HT1080 (cell line): ENCODE measurements at regions not wholly inside any gene's neighbourhood (a gene's known extent, or its start where the extent isn't known, plus 50 kb on each side); places are given as distances from the start of the nearest gene placed in this dataset.

Experiments
- DNase-seq: peaks from one replicate; pipeline ENCODE4 v3.0.0-alpha.2; 2015; ENCODE audit warnings: low read depth

DNA sequence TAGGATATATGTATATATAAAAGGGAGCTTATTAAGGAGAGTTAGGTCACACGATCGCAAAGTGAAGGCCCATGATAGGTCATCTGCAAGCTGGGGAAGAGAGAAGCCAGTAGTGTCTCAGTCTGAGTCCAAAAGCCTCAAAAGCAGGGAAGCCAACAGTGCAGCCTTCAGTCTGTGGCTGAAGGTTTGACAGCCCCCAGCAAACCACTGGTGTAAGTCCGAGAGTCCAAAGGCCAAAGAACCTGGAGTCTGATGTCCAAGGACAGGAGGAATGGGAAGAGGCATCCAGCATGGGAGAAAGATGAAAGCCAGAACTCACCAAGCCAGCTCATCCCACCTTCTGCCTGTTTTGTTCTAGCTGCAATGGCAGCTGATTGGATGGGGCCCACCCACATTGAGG is 88.9 kb upstream of the TBX20 start:
- no peak for DNase-seq

- DNase-seq: no peak
These were observed 85.9 kb upstream of the TBX20 start for GRCh38 chr7:35339811-35340210.

GRCh38 chr7:35336444-35336843 is 82.5 kb upstream of the TBX20 start:
- no peak for DNase-seq

DNA sequence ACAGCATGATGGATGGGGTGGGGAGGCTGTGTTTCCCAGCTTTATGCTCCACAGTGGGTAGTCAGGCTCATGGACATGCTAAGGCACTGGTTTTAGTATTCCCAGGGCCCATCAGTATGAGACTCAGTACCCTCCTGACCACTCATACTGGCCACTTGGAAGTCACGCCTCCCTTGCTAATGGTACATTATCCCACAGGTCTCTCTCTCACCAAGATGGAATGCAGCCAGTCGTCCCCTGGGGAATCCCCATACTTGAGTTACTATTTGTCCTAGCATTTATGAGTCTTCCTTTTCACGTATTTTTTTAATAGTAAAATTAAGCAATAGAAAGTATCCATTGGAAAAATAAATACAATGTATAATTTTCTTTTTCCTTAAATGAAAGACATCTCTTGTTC is 80.6 kb upstream of the TBX20 start:
- DNase-seq: peak; percentile 9

DNA sequence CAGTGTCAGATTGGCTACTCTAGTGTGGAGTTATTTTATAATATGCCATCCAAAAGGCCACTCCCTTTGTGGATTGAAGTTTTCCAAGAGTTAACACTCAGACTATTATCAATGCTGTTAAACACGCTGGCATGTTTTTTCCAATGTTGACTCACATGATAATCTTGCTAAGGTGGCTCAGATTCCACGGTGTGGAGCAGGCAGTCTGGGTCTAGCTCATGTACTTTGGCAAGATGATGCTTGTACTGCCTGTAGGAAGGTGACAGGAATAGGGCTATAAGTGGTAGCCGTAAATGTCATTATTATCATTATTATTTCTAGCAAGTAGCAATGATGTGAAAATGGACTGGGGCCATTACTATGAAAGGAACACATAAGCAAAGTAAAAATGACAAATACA is 79.4 kb upstream of the TBX20 start:
- no peak for DNase-seq

DNA sequence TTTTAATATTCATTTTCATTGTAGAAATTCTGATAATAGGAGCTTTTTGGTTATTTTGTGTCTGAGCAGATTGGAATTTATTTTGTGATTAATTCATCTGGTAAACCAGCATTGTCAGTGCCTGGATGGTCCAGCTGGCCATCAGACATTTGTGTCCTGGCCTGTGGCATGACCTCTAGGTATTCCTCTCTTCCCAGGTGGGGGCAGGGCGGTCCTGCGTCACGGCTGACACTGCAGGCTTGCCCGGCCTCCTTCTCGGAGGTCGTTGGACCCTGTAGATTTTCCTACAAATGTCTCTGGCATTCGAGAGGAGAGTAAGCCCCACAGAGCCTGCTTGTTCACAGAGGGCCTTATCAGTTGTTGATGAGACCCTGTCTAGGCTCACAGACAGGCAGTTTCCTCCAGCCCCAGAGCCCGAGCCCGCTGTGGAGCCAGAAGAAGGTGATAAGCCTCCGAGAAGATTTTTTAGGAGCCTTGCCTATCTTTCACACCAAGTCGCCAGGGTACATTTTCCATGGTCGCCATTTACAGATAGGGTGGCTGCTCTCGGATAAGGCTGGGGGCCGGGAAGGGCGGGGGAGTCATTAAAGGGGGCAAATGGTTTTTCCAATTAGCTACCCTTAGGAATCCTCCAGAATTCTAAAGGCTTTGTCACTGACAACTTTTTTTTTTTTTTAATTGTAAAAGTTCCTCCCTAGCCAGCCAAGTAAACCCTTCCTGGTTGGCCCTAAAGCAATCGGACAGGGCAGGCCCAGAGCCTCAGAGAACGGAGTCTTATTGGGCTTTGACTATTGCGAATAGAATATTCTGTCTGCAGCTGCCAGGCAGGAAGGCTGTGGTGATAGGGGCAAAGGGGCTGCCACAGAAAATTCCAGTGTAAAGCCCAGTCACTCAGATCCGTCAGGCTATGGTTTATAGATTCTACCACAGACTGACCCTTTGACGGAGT is 78.1 kb upstream of the TBX20 start:
- no peak for DNase-seq

- no peak for DNase-seq
These were observed 75.1 kb upstream of the TBX20 start for GRCh38 chr7:35329026-35329425.

DNA sequence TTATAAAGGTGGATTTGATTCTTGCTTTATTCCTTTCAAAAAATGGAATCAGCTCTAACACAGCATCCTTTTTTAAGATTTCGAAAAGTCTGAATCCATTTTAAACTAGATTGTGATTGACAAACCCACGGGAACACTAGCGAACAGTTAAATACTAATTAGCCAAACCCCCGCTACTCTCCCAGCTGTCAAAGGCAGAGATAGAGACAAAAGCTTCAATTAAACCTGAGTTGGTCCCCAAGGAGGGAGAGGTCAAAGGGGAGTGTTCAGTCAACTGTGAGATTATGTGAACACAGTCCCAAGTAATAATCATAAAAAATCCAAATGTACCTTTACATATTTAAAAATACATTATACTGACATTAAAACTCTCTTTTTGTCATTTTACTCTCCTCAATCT is 65.7 kb upstream of the TBX20 start:
- no peak for DNase-seq

DNA sequence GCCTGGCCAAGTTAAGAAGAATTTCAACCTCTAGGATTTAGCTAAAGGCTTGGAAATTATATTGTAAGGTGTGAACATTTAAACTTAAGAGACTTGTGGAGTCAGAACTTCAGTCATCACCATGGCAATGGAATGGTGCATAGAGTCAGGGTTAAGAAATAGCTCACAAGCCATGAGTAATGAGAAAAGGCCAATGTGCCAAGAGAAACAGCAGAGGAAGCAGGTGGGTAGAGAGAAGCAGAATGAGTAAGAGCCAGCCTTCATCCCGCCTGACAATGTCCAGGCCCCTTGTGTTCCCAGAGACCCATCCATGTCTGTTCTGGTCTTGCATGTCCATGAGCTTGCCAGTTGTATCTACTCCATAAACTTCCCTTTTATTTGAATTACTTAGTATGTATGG is 62.6 kb upstream of the TBX20 start:
- DNase-seq: peak; percentile 64

DNA sequence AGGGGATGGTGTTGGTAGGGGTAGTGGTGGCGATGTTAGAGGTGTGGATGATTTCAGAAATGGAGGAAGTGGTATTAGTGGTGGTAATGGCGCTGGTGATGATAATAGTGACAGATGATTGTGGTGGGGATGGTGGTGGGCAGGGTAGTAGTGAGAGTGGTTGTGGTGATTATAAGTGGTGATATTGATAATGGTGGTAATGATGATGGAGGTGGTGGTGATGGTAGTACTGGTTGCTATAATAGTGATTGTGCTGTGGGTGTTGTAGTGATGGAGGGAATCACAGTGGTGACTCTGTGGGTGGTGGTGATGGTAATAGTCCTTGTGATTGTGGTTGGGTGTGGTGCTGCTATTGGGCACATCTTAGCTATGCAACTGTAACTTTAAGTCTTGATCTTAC is 61.6 kb upstream of the TBX20 start:
- DNase-seq: no peak

- DNase-seq: no peak
These were observed 60.5 kb upstream of the TBX20 start for GRCh38 chr7:35314354-35314753.

- no peak for DNase-seq
These were observed 59.7 kb upstream of the TBX20 start for GRCh38 chr7:35313575-35313974.
